ENCODE measurements at regions not wholly inside any gene's neighbourhood (a gene's known extent, or its start where the extent isn't known, plus 50 kb on each side); places are given as distances from the start of the nearest gene placed in this dataset.

DNA sequence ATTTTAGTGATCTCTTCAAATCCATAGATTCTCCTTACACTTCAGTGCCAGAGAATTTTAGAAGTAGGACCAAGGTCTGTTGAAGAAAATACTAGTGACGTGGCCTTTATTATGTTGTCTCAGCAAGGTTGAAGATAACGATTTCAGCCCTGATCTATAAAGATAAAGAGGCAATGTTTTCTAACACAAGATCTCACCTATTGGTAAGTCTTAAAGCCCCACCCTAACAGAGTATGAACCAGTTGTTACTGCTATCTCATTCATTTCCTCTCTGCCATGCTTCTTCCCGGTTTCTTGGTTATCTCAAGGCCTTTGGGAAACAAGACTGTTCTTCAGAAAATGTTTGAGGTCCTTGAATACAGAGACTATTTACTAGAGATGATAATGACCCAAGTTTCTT, 53.1 kb downstream of the KIAA0408 start (continued):
- TF ChIP-seq, protein P1, sequence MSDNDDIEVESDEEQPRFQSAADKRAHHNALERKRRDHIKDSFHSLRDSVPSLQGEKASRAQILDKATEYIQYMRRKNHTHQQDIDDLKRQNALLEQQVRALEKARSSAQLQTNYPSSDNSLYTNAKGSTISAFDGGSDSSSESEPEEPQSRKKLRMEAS (IDR thresholded peaks at IDR 0.05; ENCODE audit: low read depth, low read length): no peak
- TF ChIP-seq MEF2B (IDR thresholded peaks at IDR 0.05; ENCODE audit: partially characterized antibody, poor library complexity, severe bottlenecking): no peak
- TF ChIP-seq, protein P2, sequence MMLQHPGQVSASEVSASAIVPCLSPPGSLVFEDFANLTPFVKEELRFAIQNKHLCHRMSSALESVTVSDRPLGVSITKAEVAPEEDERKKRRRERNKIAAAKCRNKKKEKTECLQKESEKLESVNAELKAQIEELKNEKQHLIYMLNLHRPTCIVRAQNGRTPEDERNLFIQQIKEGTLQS (IDR thresholded peaks at IDR 0.05; ENCODE audit: borderline replicate concordance, extremely low read depth, low read depth, low read length): no peak
- TF ChIP-seq, protein P3, sequence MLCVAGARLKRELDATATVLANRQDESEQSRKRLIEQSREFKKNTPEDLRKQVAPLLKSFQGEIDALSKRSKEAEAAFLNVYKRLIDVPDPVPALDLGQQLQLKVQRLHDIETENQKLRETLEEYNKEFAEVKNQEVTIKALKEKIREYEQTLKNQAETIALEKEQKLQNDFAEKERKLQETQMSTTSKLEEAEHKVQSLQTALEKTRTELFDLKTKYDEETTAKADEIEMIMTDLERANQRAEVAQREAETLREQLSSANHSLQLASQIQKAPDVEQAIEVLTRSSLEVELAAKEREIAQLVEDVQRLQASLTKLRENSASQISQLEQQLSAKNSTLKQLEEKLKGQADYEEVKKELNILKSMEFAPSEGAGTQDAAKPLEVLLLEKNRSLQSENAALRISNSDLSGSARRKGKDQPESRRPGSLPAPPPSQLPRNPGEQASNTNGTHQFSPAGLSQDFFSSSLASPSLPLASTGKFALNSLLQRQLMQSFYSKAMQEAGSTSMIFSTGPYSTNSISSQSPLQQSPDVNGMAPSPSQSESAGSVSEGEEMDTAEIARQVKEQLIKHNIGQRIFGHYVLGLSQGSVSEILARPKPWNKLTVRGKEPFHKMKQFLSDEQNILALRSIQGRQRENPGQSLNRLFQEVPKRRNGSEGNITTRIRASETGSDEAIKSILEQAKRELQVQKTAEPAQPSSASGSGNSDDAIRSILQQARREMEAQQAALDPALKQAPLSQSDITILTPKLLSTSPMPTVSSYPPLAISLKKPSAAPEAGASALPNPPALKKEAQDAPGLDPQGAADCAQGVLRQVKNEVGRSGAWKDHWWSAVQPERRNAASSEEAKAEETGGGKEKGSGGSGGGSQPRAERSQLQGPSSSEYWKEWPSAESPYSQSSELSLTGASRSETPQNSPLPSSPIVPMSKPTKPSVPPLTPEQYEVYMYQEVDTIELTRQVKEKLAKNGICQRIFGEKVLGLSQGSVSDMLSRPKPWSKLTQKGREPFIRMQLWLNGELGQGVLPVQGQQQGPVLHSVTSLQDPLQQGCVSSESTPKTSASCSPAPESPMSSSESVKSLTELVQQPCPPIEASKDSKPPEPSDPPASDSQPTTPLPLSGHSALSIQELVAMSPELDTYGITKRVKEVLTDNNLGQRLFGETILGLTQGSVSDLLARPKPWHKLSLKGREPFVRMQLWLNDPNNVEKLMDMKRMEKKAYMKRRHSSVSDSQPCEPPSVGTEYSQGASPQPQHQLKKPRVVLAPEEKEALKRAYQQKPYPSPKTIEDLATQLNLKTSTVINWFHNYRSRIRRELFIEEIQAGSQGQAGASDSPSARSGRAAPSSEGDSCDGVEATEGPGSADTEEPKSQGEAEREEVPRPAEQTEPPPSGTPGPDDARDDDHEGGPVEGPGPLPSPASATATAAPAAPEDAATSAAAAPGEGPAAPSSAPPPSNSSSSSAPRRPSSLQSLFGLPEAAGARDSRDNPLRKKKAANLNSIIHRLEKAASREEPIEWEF (IDR thresholded peaks at IDR 0.05; ENCODE audit: insufficient replicate concordance, low read depth, low read length): no peak
- no peak for TF ChIP-seq MTA3 (IDR thresholded peaks at IDR 0.05; ENCODE audit: borderline replicate concordance, low read length)

DNA sequence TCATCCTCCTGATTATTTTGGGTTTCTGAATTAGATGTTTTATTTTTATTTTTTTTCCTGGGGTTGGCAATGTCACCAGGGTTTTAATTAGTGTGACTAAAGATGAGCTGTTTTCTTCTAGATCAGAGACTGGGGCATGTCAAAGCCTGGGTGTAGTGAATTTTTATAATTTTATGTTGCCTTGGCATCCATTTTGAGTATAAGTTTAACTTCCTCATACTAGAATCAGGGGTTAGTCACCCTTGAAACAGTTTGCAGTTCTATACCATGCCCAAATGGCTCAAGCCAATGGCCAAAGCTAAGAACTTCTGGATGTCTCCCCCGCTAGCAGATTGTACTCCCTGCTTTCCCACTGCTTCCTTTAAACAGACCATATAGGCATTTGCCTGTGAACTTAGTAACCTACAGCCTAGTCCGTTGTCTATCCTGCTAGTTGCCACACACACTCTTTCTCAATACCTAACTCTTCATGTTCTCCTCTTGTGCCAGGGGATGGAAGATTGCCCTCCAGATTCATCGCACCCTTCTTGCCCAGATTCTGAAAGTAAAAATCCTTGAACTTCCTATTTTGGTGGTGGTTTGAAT, 54.5 kb downstream of the KIAA0408 start:
- H3K27ac ChIP-seq (ENCODE audit: control insufficient read depth, insufficient read depth): peak overlapping the region; percentile 80
- peaks cover 18% of the 10 kb centered on the region for H3K4me1 ChIP-seq (ENCODE audit: control insufficient read depth, insufficient read depth, low read length)
- 0 out of 2 replicates have a peak overlapping the region, but pooled peaks have one; percentile 69 for H3K4me2 ChIP-seq (ENCODE audit: control insufficient read depth, insufficient read depth)
- no peak for DNase-seq (ENCODE audit: low read depth, low spot score)
- ChIA-PET CTCF (no interaction called here), RAD21 (ENCODE audit: unreplicated experiment) (interaction anchor here (1.8 kb wide), 1 partner anchor 16 kb away, joined by 4 read pairs; no protein-coding TSS in a partner anchor), POLR2A (no interaction called here), SMC1A (ENCODE audit: uncharacterized antibody, unreplicated experiment) (interaction anchor here (1.6 to 2.5 kb wide), 5 partner anchors 15 to 113 kb away, joined by 4 to 10 read pairs (median 5); no protein-coding TSS in a partner anchor)
- no peak overlapping the region for H3K4me3 ChIP-seq
- BruUV-seq (replicated peaks): no TSS peak
- no peak for FAIRE-seq
- 76% methylated on average over 3 of the region's 3 CpGs for WGBS (ENCODE audit: insufficient coverage, insufficient replicate concordance, low lambda C conversion rate, missing lambda C conversion rate)
- no peak; the same call in 2 of the 3 replicates for ATAC-seq
- H4K20me1 ChIP-seq (ENCODE audit: control insufficient read depth, insufficient read depth): no peaks in the 10 kb centered on the region
- no peaks in the 10 kb centered on the region; the same call in 2 of the 3 replicates for H3K9me3 ChIP-seq (replicated peaks; ENCODE audit: control insufficient read depth, insufficient read depth, low read length)
- peak overlapping the region; percentile 76 for H2AFZ ChIP-seq (ENCODE audit: control insufficient read depth, low read depth, low read length)
- intact Hi-C loops (cut with micrococcal nuclease; ENCODE audit: unreplicated experiment): no loop called here
- H3K36me3 ChIP-seq (ENCODE audit: control insufficient read depth in 2 of 2, insufficient read depth in 2 of 2, low read length in 1 of 2): no peaks in the 10 kb centered on the region
- H3K79me2 ChIP-seq (ENCODE audit: control insufficient read depth, insufficient read depth, low read length): no peaks in the 10 kb centered on the region
- H3K27me3 ChIP-seq (replicated peaks in 1 of 2; ENCODE audit: control insufficient read depth in 2 of 2, insufficient read depth in 2 of 2, low read length in 1 of 2): no peaks in the 10 kb centered on the region
- no peak overlapping the region for H3K9ac ChIP-seq (ENCODE audit: control insufficient read depth, insufficient read depth, low read length)
- in situ Hi-C loops (cut with MboI): no loop called here
- TF ChIP-seq, protein P4, sequence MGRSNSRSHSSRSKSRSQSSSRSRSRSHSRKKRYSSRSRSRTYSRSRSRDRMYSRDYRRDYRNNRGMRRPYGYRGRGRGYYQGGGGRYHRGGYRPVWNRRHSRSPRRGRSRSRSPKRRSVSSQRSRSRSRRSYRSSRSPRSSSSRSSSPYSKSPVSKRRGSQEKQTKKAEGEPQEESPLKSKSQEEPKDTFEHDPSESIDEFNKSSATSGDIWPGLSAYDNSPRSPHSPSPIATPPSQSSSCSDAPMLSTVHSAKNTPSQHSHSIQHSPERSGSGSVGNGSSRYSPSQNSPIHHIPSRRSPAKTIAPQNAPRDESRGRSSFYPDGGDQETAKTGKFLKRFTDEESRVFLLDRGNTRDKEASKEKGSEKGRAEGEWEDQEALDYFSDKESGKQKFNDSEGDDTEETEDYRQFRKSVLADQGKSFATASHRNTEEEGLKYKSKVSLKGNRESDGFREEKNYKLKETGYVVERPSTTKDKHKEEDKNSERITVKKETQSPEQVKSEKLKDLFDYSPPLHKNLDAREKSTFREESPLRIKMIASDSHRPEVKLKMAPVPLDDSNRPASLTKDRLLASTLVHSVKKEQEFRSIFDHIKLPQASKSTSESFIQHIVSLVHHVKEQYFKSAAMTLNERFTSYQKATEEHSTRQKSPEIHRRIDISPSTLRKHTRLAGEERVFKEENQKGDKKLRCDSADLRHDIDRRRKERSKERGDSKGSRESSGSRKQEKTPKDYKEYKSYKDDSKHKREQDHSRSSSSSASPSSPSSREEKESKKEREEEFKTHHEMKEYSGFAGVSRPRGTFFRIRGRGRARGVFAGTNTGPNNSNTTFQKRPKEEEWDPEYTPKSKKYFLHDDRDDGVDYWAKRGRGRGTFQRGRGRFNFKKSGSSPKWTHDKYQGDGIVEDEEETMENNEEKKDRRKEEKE (IDR thresholded peaks at IDR 0.05): no peak
- TF ChIP-seq TARDBP (IDR thresholded peaks at IDR 0.05; ENCODE audit: borderline replicate concordance): no peak
- no peak for TF ChIP-seq SMAD5 (IDR thresholded peaks at IDR 0.05; ENCODE audit: low read depth)
- no peak for TF ChIP-seq IRF4 (IDR thresholded peaks at IDR 0.05; ENCODE audit: low read depth, low read length)
- TF ChIP-seq BACH1 (IDR thresholded peaks at IDR 0.05; ENCODE audit: borderline replicate concordance): no peak
- TF ChIP-seq GABPA (IDR thresholded peaks at IDR 0.05; ENCODE audit: low read depth): no peak
- TF ChIP-seq TCF7 (IDR thresholded peaks at IDR 0.05; ENCODE audit: borderline replicate concordance): no peak
